Nephron progenitor cell (in vitro differentiated cells): ENCODE measurements at regions not wholly inside any gene's neighbourhood (a gene's known extent, or its start where the extent isn't known, plus 50 kb on each side); places are given as distances from the start of the nearest gene placed in this dataset.

Source experiments
- DNase-seq: peaks from one replicate; pipeline ENCODE4 v3.0.0; 2021
- H3K27ac Mint-ChIP-seq: 2 replicates; pipeline ENCODE4 v1.8.0; 2021; ENCODE audit warnings: mild to moderate bottlenecking, moderate library complexity, mixed read lengths
- H3K27me3 Mint-ChIP-seq: 2 replicates; pipeline ENCODE4 v1.8.0; 2021; ENCODE audit warnings: mild to moderate bottlenecking, low read depth, mixed read lengths; ENCODE audit not compliant: poor library complexity
- H3K36me3 Mint-ChIP-seq: 2 replicates; pipeline ENCODE4 v1.8.0; 2021; ENCODE audit warnings: low read depth, mixed read lengths
- H3K4me1 Mint-ChIP-seq: 2 replicates; pipeline ENCODE4 v1.8.0; 2021; ENCODE audit warnings: mixed read lengths
- H3K4me3 Mint-ChIP-seq: 2 replicates; pipeline ENCODE4 v1.8.0; 2021; ENCODE audit warnings: mild to moderate bottlenecking, moderate library complexity, mixed read lengths
- H3K9me3 Mint-ChIP-seq: 2 replicates; pipeline ENCODE4 v1.8.0; 2021; ENCODE audit warnings: mild to moderate bottlenecking, moderate library complexity, mixed read lengths
- CTCF ChIP-seq: fragments of 200-600 bp; sonication (generic); IDR thresholded peaks from 2 replicates; pipeline ENCODE4 v1.5.0; 2021; ENCODE audit warnings: antibody characterized with exemption

- Mint-ChIP-seq H3K4me3 (no peak overlapping the region), H3K27me3 (no peaks in the 10 kb centered on the region), H3K36me3 (no peaks in the 10 kb centered on the region), H3K4me1 (peaks cover 9% of the 10 kb centered on the region), H3K9me3 (no peaks in the 10 kb centered on the region), H3K27ac (no peak overlapping the region)
- no peak for TF ChIP-seq CTCF
- DNase-seq = no peak
These were observed 903.7 kb downstream of the ROBO2 start for GRCh38 chr3:77943598-77943997.

GRCh38 chr3:77945320-77945719, 905.4 kb downstream of the ROBO2 start:
- H3K36me3 Mint-ChIP-seq = no peaks in the 10 kb centered on the region
- TF ChIP-seq CTCF = no peak
- peaks cover 9% of the 10 kb centered on the region for H3K4me1 Mint-ChIP-seq
- no peak for DNase-seq
- H3K27ac Mint-ChIP-seq = no peak overlapping the region
- no peak overlapping the region for H3K4me3 Mint-ChIP-seq
- H3K9me3 Mint-ChIP-seq = no peaks in the 10 kb centered on the region
- no peaks in the 10 kb centered on the region for H3K27me3 Mint-ChIP-seq

- Mint-ChIP-seq H3K4me1 (no peaks in the 10 kb centered on the region), H3K4me3 (no peak overlapping the region), H3K36me3 (peaks cover 1% of the 10 kb centered on the region), H3K9me3 (peaks cover 6% of the 10 kb centered on the region), H3K27me3 (no peaks in the 10 kb centered on the region), H3K27ac (no peak overlapping the region)
- no peak for DNase-seq
- TF ChIP-seq CTCF = no peak
These were observed 907.8 kb downstream of the ROBO2 start for GRCh38 chr3:77947671-77948070.

GRCh38 chr3:77967621-77968020, 927.7 kb downstream of the ROBO2 start:
- H3K36me3 Mint-ChIP-seq = peaks cover 16% of the 10 kb centered on the region
- no peak overlapping the region for H3K4me3 Mint-ChIP-seq
- H3K4me1 Mint-ChIP-seq = peaks cover 8% of the 10 kb centered on the region
- DNase-seq = peak; percentile 21
- peak overlapping the region; percentile 77 for H3K27ac Mint-ChIP-seq
- H3K27me3 Mint-ChIP-seq = no peaks in the 10 kb centered on the region
- peaks cover 43% of the 10 kb centered on the region for H3K9me3 Mint-ChIP-seq
- TF ChIP-seq CTCF = no peak

GRCh38 chr3:77976079-77976478, 936.2 kb downstream of the ROBO2 start:
- DNase-seq = no peak
- no peaks in the 10 kb centered on the region for H3K36me3 Mint-ChIP-seq
- H3K27ac Mint-ChIP-seq = no peak overlapping the region
- H3K9me3 Mint-ChIP-seq = peaks cover 15% of the 10 kb centered on the region
- TF ChIP-seq CTCF = no peak
- no peaks in the 10 kb centered on the region for H3K27me3 Mint-ChIP-seq
- H3K4me3 Mint-ChIP-seq = no peak overlapping the region
- H3K4me1 Mint-ChIP-seq = no peaks in the 10 kb centered on the region

GRCh38 chr3:78003090-78003489, 963.2 kb downstream of the ROBO2 start:
- TF ChIP-seq CTCF = no peak
- no peak for DNase-seq
- Mint-ChIP-seq H3K27ac (no peak overlapping the region), H3K4me3 (no peak overlapping the region), H3K27me3 (peaks cover 3% of the 10 kb centered on the region), H3K9me3 (peaks cover 21% of the 10 kb centered on the region), H3K36me3 (no peaks in the 10 kb centered on the region), H3K4me1 (peaks cover 10% of the 10 kb centered on the region)
